ENCODE measurements at regions not wholly inside any gene's neighbourhood (a gene's known extent, or its start where the extent isn't known, plus 50 kb on each side); places are given as distances from the start of the nearest gene placed in this dataset.

- no peak overlapping the region for H3K4me3 Mint-ChIP-seq
- no peak overlapping the region for H3K27ac Mint-ChIP-seq
- H3K36me3 Mint-ChIP-seq, result no peaks in the 10 kb centered on the region
- Histone ChIP-seq H3K36me3 (ENCODE audit: control insufficient read depth, insufficient read depth, low read length) (no peaks in the 10 kb centered on the region), H3K27ac (ENCODE audit: low read length) (no peak overlapping the region), H3K9me3 (ENCODE audit: control insufficient read depth, insufficient read depth, low read length) (no peaks in the 10 kb centered on the region), H3K4me3 (ENCODE audit: low read length) (no peak overlapping the region), H3K27me3 (ENCODE audit: control insufficient read depth, insufficient read depth, low read length) (no peaks in the 10 kb centered on the region), H3K4me1 (ENCODE audit: control insufficient read depth, insufficient read depth, low read length) (no peaks in the 10 kb centered on the region)
- intact Hi-C loops (cut with micrococcal nuclease), result no loop called here
- ATAC-seq (no peak), DNase-seq (no peak)
- TF ChIP-seq CTCF (IDR thresholded peaks at IDR 0.05), result no peak
- WGBS (ENCODE audit: insufficient coverage), result 52% methylated on average over 3 of the region's 3 CpGs
- peaks cover 12% of the 10 kb centered on the region in 2 donors for H3K4me1 Mint-ChIP-seq
- no peaks in the 10 kb centered on the region for H3K9me3 Mint-ChIP-seq
- peaks cover 4 to 5% of the 10 kb centered on the region in 2 donors for H3K27me3 Mint-ChIP-seq (ENCODE audit: low read depth in 2 of 2)
Observed at GRCh38 chr6:4459032-4459431, 317.2 kb upstream of the CDYL start.

DNA sequence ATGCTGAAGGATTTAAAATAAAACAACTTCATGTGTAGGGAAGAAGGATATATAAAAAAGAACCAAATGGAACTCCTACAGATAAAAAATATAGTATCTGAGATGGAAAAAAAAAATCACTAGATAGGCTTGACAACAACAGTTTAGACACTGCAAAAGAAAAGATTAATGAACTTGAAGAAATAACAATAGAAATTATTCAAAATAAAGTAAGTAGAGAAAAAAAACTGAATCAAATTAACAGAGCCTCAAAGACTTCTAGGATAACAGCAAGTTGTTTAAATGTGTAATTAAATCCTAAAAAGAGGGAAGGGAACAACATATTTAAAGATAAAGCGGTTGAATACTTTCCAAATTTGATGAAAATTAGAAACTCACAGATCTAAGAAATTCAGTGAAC lies 316.3 kb upstream of the ECI2 start:
- H3K4me1 ChIP-seq (ENCODE audit: control insufficient read depth, insufficient read depth, low read length), result no peaks in the 10 kb centered on the region
- Mint-ChIP-seq H3K4me3 (no peak overlapping the region), H3K9me3 (no peaks in the 10 kb centered on the region), H3K4me1 (peaks cover 14% of the 10 kb centered on the region in 2 donors), H3K27me3 (ENCODE audit: low read depth in 2 of 2) (peaks cover 25 to 44% of the 10 kb centered on the region in 2 donors), H3K36me3 (peaks cover 7% of the 10 kb centered on the region), H3K27ac (no peak overlapping the region)
- H3K27me3 ChIP-seq (ENCODE audit: control insufficient read depth, insufficient read depth, low read length), result no peaks in the 10 kb centered on the region
- intact Hi-C loops (cut with micrococcal nuclease), result no loop called here
- no peak for TF ChIP-seq CTCF (IDR thresholded peaks at IDR 0.05)
- H3K4me3 ChIP-seq (ENCODE audit: low read length), result no peak overlapping the region
- ATAC-seq (no peak), DNase-seq (no peak)
- 67% methylated on average over 1 of the region's 1 CpG for WGBS (ENCODE audit: insufficient coverage)
- no peaks in the 10 kb centered on the region for H3K36me3 ChIP-seq (ENCODE audit: control insufficient read depth, insufficient read depth, low read length)
- no peaks in the 10 kb centered on the region for H3K9me3 ChIP-seq (ENCODE audit: control insufficient read depth, insufficient read depth, low read length)
- H3K27ac ChIP-seq (ENCODE audit: low read length), result no peak overlapping the region

- TF ChIP-seq CTCF (IDR thresholded peaks at IDR 0.05), result no peak
- ATAC-seq, result no peak
- Histone ChIP-seq H3K27ac (ENCODE audit: low read length) (no peak overlapping the region), H3K9me3 (ENCODE audit: control insufficient read depth, insufficient read depth, low read length) (no peaks in the 10 kb centered on the region), H3K36me3 (ENCODE audit: control insufficient read depth, insufficient read depth, low read length) (no peaks in the 10 kb centered on the region), H3K4me1 (ENCODE audit: control insufficient read depth, insufficient read depth, low read length) (no peaks in the 10 kb centered on the region), H3K27me3 (ENCODE audit: control insufficient read depth, insufficient read depth, low read length) (no peaks in the 10 kb centered on the region), H3K4me3 (ENCODE audit: low read length) (no peak overlapping the region)
- peaks cover 14% of the 10 kb centered on the region in 2 donors for H3K4me1 Mint-ChIP-seq
- peaks cover 25 to 44% of the 10 kb centered on the region in 2 donors for H3K27me3 Mint-ChIP-seq (ENCODE audit: low read depth in 2 of 2)
- intact Hi-C loops (cut with micrococcal nuclease), result no loop called here
- H3K27ac Mint-ChIP-seq, result no peak overlapping the region
- H3K36me3 Mint-ChIP-seq, result peaks cover 7% of the 10 kb centered on the region
- 91% methylated on average over 3 of the region's 3 CpGs for WGBS (ENCODE audit: insufficient coverage)
- H3K4me3 Mint-ChIP-seq, result no peak overlapping the region
- no peaks in the 10 kb centered on the region for H3K9me3 Mint-ChIP-seq
- no peak for DNase-seq
Observed at GRCh38 chr6:4451081-4451480, 315.7 kb upstream of the ECI2 start.

- no peaks in the 10 kb centered on the region for H3K27me3 ChIP-seq (ENCODE audit: control insufficient read depth, insufficient read depth, low read length)
- intact Hi-C loops (cut with micrococcal nuclease), result no loop called here
- Mint-ChIP-seq H3K9me3 (no peaks in the 10 kb centered on the region), H3K27ac (no peak overlapping the region), H3K36me3 (peaks cover 7% of the 10 kb centered on the region), H3K4me3 (no peak overlapping the region), H3K4me1 (peaks cover 14% of the 10 kb centered on the region in 2 donors), H3K27me3 (ENCODE audit: low read depth in 2 of 2) (peaks cover 25 to 44% of the 10 kb centered on the region in 2 donors)
- TF ChIP-seq CTCF (IDR thresholded peaks at IDR 0.05), result no peak
- ATAC-seq, result no peak
- no peak overlapping the region for H3K27ac ChIP-seq (ENCODE audit: low read length)
- H3K9me3 ChIP-seq (ENCODE audit: control insufficient read depth, insufficient read depth, low read length), result no peaks in the 10 kb centered on the region
- H3K36me3 ChIP-seq (ENCODE audit: control insufficient read depth, insufficient read depth, low read length), result no peaks in the 10 kb centered on the region
- no peak overlapping the region for H3K4me3 ChIP-seq (ENCODE audit: low read length)
- no peak for DNase-seq
- H3K4me1 ChIP-seq (ENCODE audit: control insufficient read depth, insufficient read depth, low read length), result no peaks in the 10 kb centered on the region
- WGBS (ENCODE audit: insufficient coverage), result no CpG with 5 or more reads among the region's 1 CpG
Observed at GRCh38 chr6:4450237-4450636, 314.9 kb upstream of the ECI2 start.
